Coronary artery (tissue), 2 donors: ENCODE measurements at regions not wholly inside any gene's neighbourhood (a gene's known extent, or its start where the extent isn't known, plus 50 kb on each side); places are given as distances from the start of the nearest gene placed in this dataset.

Experiments
- DNase-seq: peaks from one replicate; pipeline ENCODE4 v3.0.0-alpha.2; 2017; ENCODE audit warnings: low spot score
- H3K27ac ChIP-seq, 2 donors: fragments of 200-600 bp; sonication (generic); one replicate each; pipeline ENCODE4 v1.5.1; 2016 to 2019
- H3K4me3 ChIP-seq: fragments of 200-600 bp; sonication (generic); 2 replicates; pipeline ENCODE4 v1.5.1; 2016; ENCODE audit warnings: mild to moderate bottlenecking, moderate library complexity
- CTCF ChIP-seq: fragments of 200-600 bp; sonication (generic); IDR thresholded peaks from one replicate; pipeline ENCODE4 v1.5.1; 2019; ENCODE audit warnings: antibody characterized with exemption

GRCh38 chr13:37368501-37368900, 230.1 kb downstream of the POSTN start:
- TF ChIP-seq CTCF: no peak
- no peak overlapping the region for H3K4me3 ChIP-seq
- DNase-seq: no peak

GRCh38 chr13:37366044-37366770, 232.4 kb downstream of the POSTN start:
- no peak for DNase-seq
- Histone ChIP-seq H3K27ac (no peak overlapping the region), H3K4me3 (no peak overlapping the region)
- TF ChIP-seq CTCF: no peak

More at GRCh38 chr13:37368501-37368900, 230.1 kb downstream of the POSTN start:
- H3K27ac ChIP-seq: no peak overlapping the region

- Histone ChIP-seq H3K27ac (no peak overlapping the region), H3K4me3 (no peak overlapping the region)
- TF ChIP-seq CTCF: no peak
- DNase-seq: no peak
These were observed 233.1 kb downstream of the POSTN start for GRCh38 chr13:37365496-37365895.

GRCh38 chr13:37364956-37365355, 233.6 kb downstream of the POSTN start:
- DNase-seq: no peak
- Histone ChIP-seq H3K27ac (no peak overlapping the region), H3K4me3 (no peak overlapping the region)
- no peak for TF ChIP-seq CTCF

- no peak for TF ChIP-seq CTCF
- no peak for DNase-seq
- Histone ChIP-seq H3K4me3 (no peak overlapping the region), H3K27ac (no peak overlapping the region)
These were observed 234.6 kb downstream of the POSTN start for GRCh38 chr13:37364007-37364406.

- H3K27ac ChIP-seq: no peak overlapping the region
- H3K4me3 ChIP-seq: no peak overlapping the region
- no peak for TF ChIP-seq CTCF
- DNase-seq: no peak
These were observed 237.0 kb downstream of the POSTN start for GRCh38 chr13:37361608-37362007.

GRCh38 chr13:37360556-37360955, 238.0 kb downstream of the POSTN start:
- Histone ChIP-seq H3K27ac (no peak overlapping the region), H3K4me3 (no peak overlapping the region)
- no peak for TF ChIP-seq CTCF
- no peak for DNase-seq
